GM12878 (cell line): ENCODE measurements at regions not wholly inside any gene's neighbourhood (a gene's known extent, or its start where the extent isn't known, plus 50 kb on each side); places are given as distances from the start of the nearest gene placed in this dataset.

Experiments used
- ATAC-seq: fragments of 200-7000 bp; cut with Tn5 transposase; 3 replicates; pipeline ENCODE4 v1.9.1; 2020; ENCODE audit warnings: mild to moderate bottlenecking, moderate library complexity
- BruUV-seq: library from RNA; stranded (reverse); fragments of 400-500 nt; replicated peaks from 2 replicates; lab custom pipeline; 2021; lab: Mats Ljungman, UMichigan
- CTCF ChIA-PET: fragments of 300-600 bp; sonication (Branson Sonifier 250); formaldehyde crosslinking; extraction: SDS; loops from one replicate; lab custom pipeline; 2021; ENCODE audit warnings: inconsistent platforms; lab: Yijun Ruan, JAX
- POLR2A ChIA-PET: fragments of 350-600 bp; formaldehyde crosslinking; extraction: SDS; loops from one replicate; lab custom pipeline; 2021; ENCODE audit warnings: inconsistent platforms; lab: Charles Lee
- RAD21 ChIA-PET: fragments of 300-600 bp; sonication (Branson Sonifier 250); formaldehyde crosslinking; loops from one replicate; lab custom pipeline; 2023; ENCODE audit warnings: antibody characterized with exemption; ENCODE audit not compliant: unreplicated experiment; lab: Charles Lee
- SMC1A ChIA-PET: fragments of 300-600 bp; sonication (Branson Sonifier 250); formaldehyde crosslinking; loops from one replicate; lab custom pipeline; 2023; ENCODE audit not compliant: unreplicated experiment, uncharacterized antibody; lab: Charles Lee
- DNase-seq: peaks from one replicate; pipeline ENCODE4 v3.0.0-alpha.2; 2011; ENCODE audit warnings: low read depth, low spot score
- FAIRE-seq: peaks from 3 replicates; lab custom pipeline; 2011; peaks lifted over from hg19 to GRCh38; lab: Jason Lieb, UNC
- H2AFZ ChIP-seq: 2 replicates; pipeline ENCODE4 v1.6.0; 2011; ENCODE audit warnings: low read depth, low read length, control low read depth; ENCODE audit not compliant: control insufficient read depth
- H3K27ac ChIP-seq: 2 replicates; pipeline ENCODE4 v1.5.1; 2011; ENCODE audit warnings: control low read depth; ENCODE audit not compliant: control insufficient read depth, insufficient read depth
- H3K27me3 ChIP-seq, 2 experiments: replicated peaks in 1 of 2; 2 replicates each; pipeline versions ENCODE4 v1.6.0 to v1.6.1; 2011; ENCODE audit warnings: low read length in 1 of 2; ENCODE audit not compliant: control insufficient read depth in 2 of 2, insufficient read depth in 2 of 2
- H3K36me3 ChIP-seq, 2 experiments: 2 replicates each; pipeline ENCODE4 v1.5.1; 2011; ENCODE audit warnings: low read length in 1 of 2; ENCODE audit not compliant: control insufficient read depth in 2 of 2, insufficient read depth in 2 of 2
- H3K4me1 ChIP-seq: 2 replicates; pipeline ENCODE4 v1.6.1; 2011; ENCODE audit warnings: mild to moderate bottlenecking, low read length, moderate library complexity, mixed read lengths; ENCODE audit not compliant: control insufficient read depth, insufficient read depth
- H3K4me2 ChIP-seq: 2 replicates; pipeline ENCODE4 v1.6.0; 2011; ENCODE audit warnings: control low read depth; ENCODE audit not compliant: control insufficient read depth, insufficient read depth
- H3K4me3 ChIP-seq: fragments of 200-600 bp; sonication (generic); 2 replicates; pipeline ENCODE4 v1.5.1; 2016
- H3K79me2 ChIP-seq: 2 replicates; pipeline ENCODE4 v1.6.0; 2011; ENCODE audit warnings: low read length; ENCODE audit not compliant: control insufficient read depth, insufficient read depth
- H3K9ac ChIP-seq: 2 replicates; pipeline ENCODE4 v1.8.0; 2011; ENCODE audit warnings: low read length, control low read depth, mixed read lengths; ENCODE audit not compliant: control insufficient read depth, insufficient read depth
- H3K9me3 ChIP-seq: replicated peaks from 3 replicates; pipeline ENCODE4 v1.5.1; 2011; ENCODE audit warnings: mild to moderate bottlenecking, low read length; ENCODE audit not compliant: control insufficient read depth, insufficient read depth
- H4K20me1 ChIP-seq: 2 replicates; pipeline ENCODE4 v1.6.0; 2011; ENCODE audit not compliant: control insufficient read depth, insufficient read depth
- ASH2L ChIP-seq: fragments of 300-600, 200-600 bp; sonication (generic); IDR thresholded peaks from 2 replicates; pipeline ENCODE4 v1.6.1; 2017; ENCODE audit warnings: low read depth, mild to moderate bottlenecking, borderline replicate concordance
- CHD1 ChIP-seq: IDR thresholded peaks from 2 replicates; pipeline ENCODE4 v1.6.1; 2012; ENCODE audit warnings: low read depth, low read length, improper control_type of control experiment
- HDAC2 ChIP-seq: fragments of 200-600 bp; sonication (generic); IDR thresholded peaks from 2 replicates; pipeline ENCODE4 v1.6.1; 2017
- NR2C1 ChIP-seq: fragments of 450-650 bp; IDR thresholded peaks from 2 replicates; pipeline ENCODE4 v1.6.1; 2017; ENCODE audit warnings: antibody characterized with exemption, mild to moderate bottlenecking, moderate library complexity
- PAX8 ChIP-seq: fragments of 450-650 bp; IDR thresholded peaks from 2 replicates; pipeline ENCODE4 v1.6.1; 2017; ENCODE audit warnings: mild to moderate bottlenecking, moderate library complexity
- POU2F2 ChIP-seq: IDR thresholded peaks from 3 replicates; pipeline ENCODE4 v1.6.1; 2011; ENCODE audit warnings: low read depth, mild to moderate bottlenecking, low read length, borderline replicate concordance
- SREBF2 ChIP-seq: IDR thresholded peaks from 2 replicates; pipeline ENCODE4 v1.6.1; 2012; ENCODE audit warnings: mild to moderate bottlenecking, low read length
- ZSCAN29 ChIP-seq: fragments of 450-650 bp; IDR thresholded peaks from 2 replicates; pipeline ENCODE4 v1.6.1; 2017; ENCODE audit warnings: mild to moderate bottlenecking, moderate library complexity
- WGBS: methylation state at CpG from one replicate; pipeline ENCODE4 v1.1.6; 2016; ENCODE audit warnings: low lambda C conversion rate; ENCODE audit not compliant: insufficient replicate concordance, insufficient coverage; ENCODE audit errors: missing lambda C conversion rate; 5-methylcytosine and 5-hydroxymethylcytosine counted together
- in situ Hi-C: fragments of 300-500 bp; cut with MboI; formaldehyde crosslinking; loops from 9 replicates; pipeline ENCODE4 v1.14.3; 2018; ENCODE audit warnings: mixed read lengths
- intact Hi-C: fragments of 100-400 bp; cut with micrococcal nuclease; formaldehyde crosslinking; loops from one replicate; pipeline ENCODE4 v1.14.2; 2022; ENCODE audit not compliant: unreplicated experiment
- TF ChIP-seq, protein P1 (sequence below): IDR thresholded peaks from 2 replicates; pipeline ENCODE4 v1.6.1; 2011; ENCODE audit warnings: borderline replicate concordance, low read depth, mild to moderate bottlenecking, moderate library complexity, low read length; ENCODE audit not compliant: insufficient read depth, poor library complexity, severe bottlenecking
- TF ChIP-seq, protein P2 (sequence below): IDR thresholded peaks from 2 replicates; pipeline ENCODE4 v1.6.1; 2011; ENCODE audit warnings: borderline replicate concordance, low read depth, mild to moderate bottlenecking, moderate library complexity, mixed read lengths, low read length; ENCODE audit not compliant: insufficient read depth; ENCODE audit errors: extremely low read length
- TF ChIP-seq, protein P3 (sequence below): IDR thresholded peaks from 2 replicates; pipeline ENCODE4 v1.6.1; 2012; ENCODE audit warnings: low read length, inconsistent platforms

DNA sequence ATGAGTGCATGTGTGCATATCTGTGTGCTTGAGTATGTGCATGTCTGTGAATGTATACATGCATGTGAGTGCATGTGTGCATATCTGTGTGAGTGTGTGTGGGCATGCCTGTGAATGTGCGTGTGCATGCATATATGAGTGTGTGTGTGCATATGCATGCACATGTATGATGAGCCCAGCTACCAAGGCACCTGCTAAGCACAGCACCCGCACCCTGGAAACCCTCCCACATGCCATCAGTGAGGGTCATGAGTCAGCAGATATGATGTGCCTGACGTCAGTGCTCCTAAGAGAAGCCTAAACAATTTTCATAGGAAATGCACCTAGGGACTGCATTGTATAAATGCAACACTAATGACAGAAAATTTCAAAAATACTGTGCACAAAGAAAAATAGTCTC, 151.1 kb downstream of the KIF26A start:
- intact Hi-C loops: no loop called here
- ChIA-PET CTCF (no interaction called here), SMC1A (no interaction called here), POLR2A (no interaction called here), RAD21 (no interaction called here)
- no peaks in the 10 kb centered on the region for H3K4me1 ChIP-seq
- H3K27ac ChIP-seq: no peak overlapping the region
- no peak for ATAC-seq
- in situ Hi-C loops: no loop called here
- no peak for FAIRE-seq
- no peak overlapping the region for H2AFZ ChIP-seq
- H3K36me3 ChIP-seq: no peaks in the 10 kb centered on the region
- H3K9me3 ChIP-seq: no peaks in the 10 kb centered on the region
- no peak overlapping the region for H3K9ac ChIP-seq
- no TSS peak for BruUV-seq
- H3K4me2 ChIP-seq: no peak overlapping the region
- no peaks in the 10 kb centered on the region for H3K79me2 ChIP-seq
- no peak overlapping the region for H3K4me3 ChIP-seq
- no peak for TF ChIP-seq NR2C1
- TF ChIP-seq, protein P1, sequence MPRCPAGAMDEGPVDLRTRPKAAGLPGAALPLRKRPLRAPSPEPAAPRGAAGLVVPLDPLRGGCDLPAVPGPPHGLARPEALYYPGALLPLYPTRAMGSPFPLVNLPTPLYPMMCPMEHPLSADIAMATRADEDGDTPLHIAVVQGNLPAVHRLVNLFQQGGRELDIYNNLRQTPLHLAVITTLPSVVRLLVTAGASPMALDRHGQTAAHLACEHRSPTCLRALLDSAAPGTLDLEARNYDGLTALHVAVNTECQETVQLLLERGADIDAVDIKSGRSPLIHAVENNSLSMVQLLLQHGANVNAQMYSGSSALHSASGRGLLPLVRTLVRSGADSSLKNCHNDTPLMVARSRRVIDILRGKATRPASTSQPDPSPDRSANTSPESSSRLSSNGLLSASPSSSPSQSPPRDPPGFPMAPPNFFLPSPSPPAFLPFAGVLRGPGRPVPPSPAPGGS: peak; percentile 54
- DNase-seq: no peak
- no peaks in the 10 kb centered on the region for H3K27me3 ChIP-seq
- WGBS: 23% methylated on average over 3 of the region's 3 CpGs
- H4K20me1 ChIP-seq: no peaks in the 10 kb centered on the region

DNA sequence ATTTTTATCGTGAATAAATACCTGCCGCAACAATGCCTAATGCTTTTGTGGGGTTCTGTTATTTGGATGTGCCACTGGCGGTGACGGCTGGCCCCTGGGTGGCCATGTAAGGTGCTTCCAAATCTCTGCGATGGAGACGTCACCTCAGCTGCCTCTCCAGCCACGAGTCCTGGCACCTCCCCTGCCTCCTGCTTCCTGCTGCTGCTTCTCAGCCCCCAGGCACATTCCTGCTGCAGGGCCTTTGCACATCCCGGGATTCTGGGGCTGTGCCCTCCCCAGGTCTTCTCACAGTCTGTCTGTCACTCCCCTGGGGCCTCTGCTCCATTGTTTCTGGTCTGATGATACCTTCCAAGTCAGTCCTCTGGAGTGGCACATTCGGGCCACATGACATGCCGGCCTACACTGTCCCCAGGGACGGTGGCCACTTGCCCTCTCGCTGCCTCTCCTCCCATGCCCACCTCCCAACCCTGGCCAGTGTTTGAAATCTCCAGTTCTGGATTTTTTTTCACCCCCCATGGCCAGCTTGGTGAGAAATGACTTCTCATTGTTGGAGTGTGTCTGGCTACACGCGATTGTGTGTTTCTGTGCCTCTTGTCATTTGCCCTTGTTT, 151.8 kb downstream of the KIF26A start:
- intact Hi-C loops: no loop called here
- ATAC-seq (no peak), DNase-seq (no peak), FAIRE-seq (no peak)
- TF ChIP-seq ZSCAN29 (no peak), HDAC2 (no peak), ASH2L (no peak), POU2F2 (no peak), CHD1 (no peak), SREBF2 (no peak), PAX8 (no peak)
- TF ChIP-seq, protein P2, sequence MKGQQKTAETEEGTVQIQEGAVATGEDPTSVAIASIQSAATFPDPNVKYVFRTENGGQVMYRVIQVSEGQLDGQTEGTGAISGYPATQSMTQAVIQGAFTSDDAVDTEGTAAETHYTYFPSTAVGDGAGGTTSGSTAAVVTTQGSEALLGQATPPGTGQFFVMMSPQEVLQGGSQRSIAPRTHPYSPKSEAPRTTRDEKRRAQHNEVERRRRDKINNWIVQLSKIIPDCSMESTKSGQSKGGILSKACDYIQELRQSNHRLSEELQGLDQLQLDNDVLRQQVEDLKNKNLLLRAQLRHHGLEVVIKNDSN: no peak
- TF ChIP-seq, protein P3, sequence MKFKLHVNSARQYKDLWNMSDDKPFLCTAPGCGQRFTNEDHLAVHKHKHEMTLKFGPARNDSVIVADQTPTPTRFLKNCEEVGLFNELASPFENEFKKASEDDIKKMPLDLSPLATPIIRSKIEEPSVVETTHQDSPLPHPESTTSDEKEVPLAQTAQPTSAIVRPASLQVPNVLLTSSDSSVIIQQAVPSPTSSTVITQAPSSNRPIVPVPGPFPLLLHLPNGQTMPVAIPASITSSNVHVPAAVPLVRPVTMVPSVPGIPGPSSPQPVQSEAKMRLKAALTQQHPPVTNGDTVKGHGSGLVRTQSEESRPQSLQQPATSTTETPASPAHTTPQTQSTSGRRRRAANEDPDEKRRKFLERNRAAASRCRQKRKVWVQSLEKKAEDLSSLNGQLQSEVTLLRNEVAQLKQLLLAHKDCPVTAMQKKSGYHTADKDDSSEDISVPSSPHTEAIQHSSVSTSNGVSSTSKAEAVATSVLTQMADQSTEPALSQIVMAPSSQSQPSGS: no peak
- POLR2A ChIA-PET: no interaction called here
- Histone ChIP-seq H3K79me2 (no peaks in the 10 kb centered on the region), H3K27ac (no peak overlapping the region), H3K4me2 (no peak overlapping the region), H3K27me3 (no peaks in the 10 kb centered on the region), H3K4me3 (no peak overlapping the region), H3K36me3 (no peaks in the 10 kb centered on the region), H3K4me1 (no peaks in the 10 kb centered on the region), H3K9ac (no peak overlapping the region), H4K20me1 (no peaks in the 10 kb centered on the region), H3K9me3 (no peaks in the 10 kb centered on the region), H2AFZ (no peak overlapping the region)
- no TSS peak for BruUV-seq
- CTCF ChIA-PET: no interaction called here
- SMC1A ChIA-PET: no interaction called here
- 55% methylated on average over 14 of the region's 14 CpGs for WGBS
- RAD21 ChIA-PET: no interaction called here
- in situ Hi-C loops: no loop called here
